Sigmoid colon (tissue), 6 donors: ENCODE measurements at regions not wholly inside any gene's neighbourhood (a gene's known extent, or its start where the extent isn't known, plus 50 kb on each side); places are given as distances from the start of the nearest gene placed in this dataset.

ENCODE experiments used
- DNase-seq: peaks from one replicate; pipeline ENCODE4 v3.0.0-alpha.2; 2019
- H3K27ac ChIP-seq, 4 donors: fragments of 200-600 bp; sonication (generic); one replicate each; pipeline ENCODE4 v1.5.1; 2016 to 2019; ENCODE audit warnings: mild to moderate bottlenecking in 1 of 4
- H3K27me3 ChIP-seq, 3 donors: fragments of 200-600 bp; sonication (generic); one replicate each; pipeline ENCODE4 v1.5.1; 2019; ENCODE audit warnings: mild to moderate bottlenecking in 1 of 3
- H3K36me3 ChIP-seq, 4 donors: fragments of 200-600 bp; sonication (generic); one replicate each; pipeline ENCODE4 v1.5.1; 2016 to 2019
- H3K4me1 ChIP-seq, 4 donors: fragments of 200-600 bp; sonication (generic); one replicate each; pipeline ENCODE4 v1.5.1; 2017 to 2019
- H3K4me3 ChIP-seq, 4 donors: fragments of 200-600 bp; sonication (generic); one replicate each; pipeline ENCODE4 v1.5.1; 2017 to 2019; ENCODE audit warnings: mild to moderate bottlenecking in 2 of 4, moderate library complexity in 1 of 4
- H3K9me3 ChIP-seq, 4 donors: fragments of 200-600 bp in 3 of 4; sonication (generic) in 3 of 4; one replicate each; pipeline versions ENCODE4 v1.5.1 to v1.6.1; 2013 to 2019
- EP300 ChIP-seq, 4 donors: sonication (generic); formaldehyde crosslinking; IDR thresholded peaks; one replicate each; pipeline ENCODE4 v1.6.1; 2017; ENCODE audit warnings: antibody characterized with exemption in 4 of 4
- POLR2A ChIP-seq, 2 donors: fragments of 450-650 bp; IDR thresholded peaks; one replicate each; pipeline ENCODE4 v1.6.1; 2016; ENCODE audit warnings: antibody characterized with exemption in 2 of 2, mild to moderate bottlenecking in 2 of 2, moderate library complexity in 2 of 2
- POLR2AphosphoS5 ChIP-seq, 4 donors: sonication (generic); formaldehyde crosslinking; IDR thresholded peaks; one replicate each; pipeline ENCODE4 v1.6.1; 2017; ENCODE audit warnings: antibody characterized with exemption in 4 of 4
- WGBS, 2 donors: extraction: QIAGEN DNeasy Blood & Tissue Kit; methylation state at CpG; one replicate each; pipeline ENCODE4 v1.1.7; 2013; 5-methylcytosine and 5-hydroxymethylcytosine counted together
- intact Hi-C: fragments of 100-400 bp; cut with DNase I; formaldehyde crosslinking; loops from one replicate; pipeline ENCODE4 v1.15.1; 2023
- TF ChIP-seq, protein P1 (sequence below), 4 experiments: fragments of 450-650 bp in 3 of 4; fragments of 200-600 bp in 1 of 4; IDR thresholded peaks; one replicate each; pipeline ENCODE4 v1.5.1; 2016 to 2019; ENCODE audit warnings: antibody characterized with exemption in 4 of 4, mild to moderate bottlenecking in 3 of 4, moderate library complexity in 2 of 4
- donor health status: healthy with polysubstance abuse.
- donor health status: healthy.

DNA sequence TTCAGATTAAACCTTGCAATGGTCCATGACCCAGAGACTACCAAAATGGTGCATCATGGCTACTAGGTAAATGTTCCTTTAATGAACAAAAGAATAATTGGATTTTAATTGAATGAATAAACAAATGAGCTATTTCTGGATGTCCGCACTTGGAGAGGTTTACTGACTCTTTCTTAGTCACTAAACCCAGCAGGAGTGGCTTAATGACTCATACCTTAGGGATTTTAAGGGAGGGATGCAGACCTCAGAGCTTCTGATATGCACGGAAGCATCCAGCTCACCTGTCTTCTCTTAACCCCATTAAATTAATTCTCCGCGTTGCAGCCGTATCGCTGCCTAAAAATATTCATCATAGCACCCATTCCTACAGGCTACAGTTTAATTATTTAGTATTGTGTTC, 970.0 kb upstream of the SLC35B3 start:
- TF ChIP-seq POLR2A (IDR thresholded peaks at IDR 0.05) (no peak), POLR2AphosphoS5 (IDR thresholded peaks at IDR 0.05) (no peak), EP300 (IDR thresholded peaks at IDR 0.05) (no peak)
- TF ChIP-seq, protein P1, sequence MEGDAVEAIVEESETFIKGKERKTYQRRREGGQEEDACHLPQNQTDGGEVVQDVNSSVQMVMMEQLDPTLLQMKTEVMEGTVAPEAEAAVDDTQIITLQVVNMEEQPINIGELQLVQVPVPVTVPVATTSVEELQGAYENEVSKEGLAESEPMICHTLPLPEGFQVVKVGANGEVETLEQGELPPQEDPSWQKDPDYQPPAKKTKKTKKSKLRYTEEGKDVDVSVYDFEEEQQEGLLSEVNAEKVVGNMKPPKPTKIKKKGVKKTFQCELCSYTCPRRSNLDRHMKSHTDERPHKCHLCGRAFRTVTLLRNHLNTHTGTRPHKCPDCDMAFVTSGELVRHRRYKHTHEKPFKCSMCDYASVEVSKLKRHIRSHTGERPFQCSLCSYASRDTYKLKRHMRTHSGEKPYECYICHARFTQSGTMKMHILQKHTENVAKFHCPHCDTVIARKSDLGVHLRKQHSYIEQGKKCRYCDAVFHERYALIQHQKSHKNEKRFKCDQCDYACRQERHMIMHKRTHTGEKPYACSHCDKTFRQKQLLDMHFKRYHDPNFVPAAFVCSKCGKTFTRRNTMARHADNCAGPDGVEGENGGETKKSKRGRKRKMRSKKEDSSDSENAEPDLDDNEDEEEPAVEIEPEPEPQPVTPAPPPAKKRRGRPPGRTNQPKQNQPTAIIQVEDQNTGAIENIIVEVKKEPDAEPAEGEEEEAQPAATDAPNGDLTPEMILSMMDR (IDR thresholded peaks at IDR 0.05), result no peak
- H3K4me3 ChIP-seq, result no peak overlapping the region
- no peak for DNase-seq
- H3K9me3 ChIP-seq, result no peaks in the 10 kb centered on the region
- H3K27ac ChIP-seq, result no peak overlapping the region
- intact Hi-C loops, result no loop called here
- H3K4me1 ChIP-seq, result no peaks in the 10 kb centered on the region
- H3K36me3 ChIP-seq, result no peaks in the 10 kb centered on the region
- WGBS, 2 donors, result 85 to 90% methylated on average over 6 of the region's 6 CpGs
- no peaks in the 10 kb centered on the region for H3K27me3 ChIP-seq

DNA sequence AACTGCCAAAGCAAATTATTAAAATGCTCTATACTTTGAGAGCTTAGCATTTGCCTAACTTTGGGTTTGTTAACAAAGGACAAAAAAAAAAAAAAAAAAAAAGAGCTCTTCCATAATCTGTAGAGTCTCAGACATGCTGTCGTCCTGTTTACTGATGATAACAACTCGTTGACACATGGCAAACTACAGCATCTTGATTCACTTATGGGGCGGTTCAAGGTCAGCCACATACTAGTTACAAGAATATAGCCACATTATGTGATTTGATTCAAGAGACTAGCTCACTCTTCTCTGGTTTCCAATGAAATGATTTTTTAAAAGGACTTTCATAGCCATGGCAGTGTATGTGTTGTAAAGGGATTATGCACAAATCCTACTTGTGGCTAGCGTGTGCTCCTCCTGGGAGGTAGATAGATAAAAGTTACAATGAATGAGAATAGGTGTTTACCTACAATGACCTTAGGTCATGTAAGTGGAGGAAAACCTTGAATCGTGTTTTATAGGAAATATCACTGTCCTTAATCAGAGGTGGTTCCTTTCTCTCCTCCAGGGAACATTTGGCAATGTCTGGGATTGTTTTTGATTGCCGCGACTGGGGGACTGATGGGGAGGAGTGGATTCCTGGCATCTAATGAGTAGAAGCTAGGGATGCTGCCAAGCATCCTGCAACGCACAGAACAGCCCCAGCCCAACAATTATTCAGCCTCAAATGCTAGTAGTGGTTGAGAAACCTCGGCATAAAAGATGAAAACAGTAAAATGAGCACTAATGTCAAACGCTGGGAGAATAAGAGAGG, 969.2 kb upstream of the SLC35B3 start:
- TF ChIP-seq POLR2A (IDR thresholded peaks at IDR 0.05) (no peak), EP300 (IDR thresholded peaks at IDR 0.05) (no peak), POLR2AphosphoS5 (IDR thresholded peaks at IDR 0.05) (no peak)
- TF ChIP-seq, protein P1 (IDR thresholded peaks at IDR 0.05), result no peak
- H3K9me3 ChIP-seq, result no peaks in the 10 kb centered on the region
- intact Hi-C loops, result no loop called here
- H3K27me3 ChIP-seq, result no peaks in the 10 kb centered on the region
- H3K4me3 ChIP-seq, result no peak overlapping the region
- WGBS, 2 donors, result 41 to 61% methylated on average over 10 of the region's 10 CpGs
- no peaks in the 10 kb centered on the region for H3K36me3 ChIP-seq
- H3K4me1 ChIP-seq, result no peaks in the 10 kb centered on the region
- no peak overlapping the region for H3K27ac ChIP-seq
- DNase-seq, result no peak

DNA sequence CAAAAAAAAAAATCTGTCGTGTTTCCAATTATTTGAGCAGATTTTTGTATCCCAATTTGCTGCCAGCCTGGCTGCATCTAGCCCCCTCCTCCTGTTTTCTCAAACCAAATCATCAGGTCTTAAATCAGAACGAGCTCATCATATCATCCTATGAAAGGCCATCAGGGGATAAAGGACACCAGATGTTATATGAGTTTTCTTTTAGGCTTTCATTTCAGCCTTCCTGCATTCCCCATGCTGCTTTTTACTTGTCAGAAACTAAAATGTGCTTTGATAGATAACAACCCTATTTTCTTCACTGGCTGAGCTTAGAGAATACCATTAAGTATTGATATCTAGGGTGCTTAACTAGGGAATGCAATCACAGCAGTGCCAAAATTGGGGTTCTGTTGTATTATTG, 968.4 kb upstream of the SLC35B3 start:
- peaks cover 0 to 3% (median 2%) of the 10 kb centered on the region in 3 donors for H3K27me3 ChIP-seq
- no peaks in the 10 kb centered on the region for H3K36me3 ChIP-seq
- no peak overlapping the region for H3K27ac ChIP-seq
- no peaks in the 10 kb centered on the region for H3K4me1 ChIP-seq
- H3K4me3 ChIP-seq, result no peak overlapping the region
- no peaks in the 10 kb centered on the region for H3K9me3 ChIP-seq
- no peak for DNase-seq
- WGBS, 2 donors, result 74 to 80% methylated on average over 2 of the region's 2 CpGs
- TF ChIP-seq, protein P1 (IDR thresholded peaks at IDR 0.05), result no peak
- TF ChIP-seq POLR2AphosphoS5 (IDR thresholded peaks at IDR 0.05), result no peak
- TF ChIP-seq POLR2A (IDR thresholded peaks at IDR 0.05), result no peak
- no peak for TF ChIP-seq EP300 (IDR thresholded peaks at IDR 0.05)
- intact Hi-C loops, result no loop called here

DNA sequence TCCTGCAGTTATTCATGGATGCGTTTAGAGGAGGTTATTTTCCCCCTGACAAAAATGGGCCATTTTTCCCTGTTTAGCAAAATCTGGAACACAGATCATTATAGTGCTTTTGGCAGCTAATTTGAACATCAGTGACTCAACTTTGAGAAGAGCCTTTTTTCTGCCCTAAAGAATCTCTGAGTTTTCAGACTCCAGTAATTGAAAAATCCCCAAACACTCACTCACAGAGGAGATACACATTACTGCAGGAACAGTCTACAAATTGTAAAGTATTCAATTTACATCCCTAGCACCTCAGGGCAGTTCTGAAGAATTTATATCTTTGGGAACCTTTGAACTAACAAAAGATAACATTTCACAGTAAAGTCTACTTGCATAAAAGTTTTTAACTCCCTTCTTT, 966.6 kb upstream of the SLC35B3 start:
- H3K4me3 ChIP-seq, result no peak overlapping the region
- H3K27ac ChIP-seq, result no peak overlapping the region
- TF ChIP-seq EP300 (IDR thresholded peaks at IDR 0.05) (no peak), POLR2AphosphoS5 (IDR thresholded peaks at IDR 0.05) (no peak), POLR2A (IDR thresholded peaks at IDR 0.05) (no peak)
- TF ChIP-seq, protein P1 (IDR thresholded peaks at IDR 0.05), result no peak
- H3K36me3 ChIP-seq, result no peaks in the 10 kb centered on the region
- H3K4me1 ChIP-seq, result no peaks in the 10 kb centered on the region
- no peak for DNase-seq
- WGBS, 2 donors, result 86 to 92% methylated on average over 1 of the region's 1 CpG
- H3K27me3 ChIP-seq, result peaks cover 0 to 4% (median 3%) of the 10 kb centered on the region in 3 donors
- intact Hi-C loops, result no loop called here
- no peaks in the 10 kb centered on the region for H3K9me3 ChIP-seq
